ENCODE measurements at regions not wholly inside any gene's neighbourhood (a gene's known extent, or its start where the extent isn't known, plus 50 kb on each side); places are given as distances from the start of the nearest gene placed in this dataset.

- H3K9ac ChIP-seq: no peak overlapping the region
- H3K79me2 ChIP-seq (ENCODE audit: low read depth): no peaks in the 10 kb centered on the region
- peaks cover 4% of the 10 kb centered on the region for H3K9me3 Mint-ChIP-seq
- H3K27me3 ChIP-seq: no peaks in the 10 kb centered on the region
- no peaks in the 10 kb centered on the region for H3K36me3 ChIP-seq
- no peak overlapping the region for H3K4me3 ChIP-seq
- H2AFZ ChIP-seq (replicated peaks): no peak overlapping the region
- no peak overlapping the region for H3K4me2 ChIP-seq
- peaks cover 3% of the 10 kb centered on the region for H3K4me1 ChIP-seq
- H3K4me1 Mint-ChIP-seq: peaks cover 6% of the 10 kb centered on the region
- no peak overlapping the region for H3K27ac ChIP-seq
- H3K36me3 Mint-ChIP-seq: no peaks in the 10 kb centered on the region
- DNase-seq (ENCODE audit: low spot score): no peak
- peaks cover 11% of the 10 kb centered on the region for H3K27me3 Mint-ChIP-seq (ENCODE audit: insufficient read depth, low read depth)
- TF ChIP-seq EZH2 (IDR thresholded peaks at IDR 0.05): no peak
- no peak for TF ChIP-seq EZH2phosphoT487 (IDR thresholded peaks at IDR 0.05)
- TF ChIP-seq, protein P1, sequence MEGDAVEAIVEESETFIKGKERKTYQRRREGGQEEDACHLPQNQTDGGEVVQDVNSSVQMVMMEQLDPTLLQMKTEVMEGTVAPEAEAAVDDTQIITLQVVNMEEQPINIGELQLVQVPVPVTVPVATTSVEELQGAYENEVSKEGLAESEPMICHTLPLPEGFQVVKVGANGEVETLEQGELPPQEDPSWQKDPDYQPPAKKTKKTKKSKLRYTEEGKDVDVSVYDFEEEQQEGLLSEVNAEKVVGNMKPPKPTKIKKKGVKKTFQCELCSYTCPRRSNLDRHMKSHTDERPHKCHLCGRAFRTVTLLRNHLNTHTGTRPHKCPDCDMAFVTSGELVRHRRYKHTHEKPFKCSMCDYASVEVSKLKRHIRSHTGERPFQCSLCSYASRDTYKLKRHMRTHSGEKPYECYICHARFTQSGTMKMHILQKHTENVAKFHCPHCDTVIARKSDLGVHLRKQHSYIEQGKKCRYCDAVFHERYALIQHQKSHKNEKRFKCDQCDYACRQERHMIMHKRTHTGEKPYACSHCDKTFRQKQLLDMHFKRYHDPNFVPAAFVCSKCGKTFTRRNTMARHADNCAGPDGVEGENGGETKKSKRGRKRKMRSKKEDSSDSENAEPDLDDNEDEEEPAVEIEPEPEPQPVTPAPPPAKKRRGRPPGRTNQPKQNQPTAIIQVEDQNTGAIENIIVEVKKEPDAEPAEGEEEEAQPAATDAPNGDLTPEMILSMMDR (IDR thresholded peaks at IDR 0.05): no peak
- peaks cover 13% of the 10 kb centered on the region for H3F3A ChIP-seq (ENCODE audit: low read depth)
- H4K20me1 ChIP-seq (ENCODE audit: low read depth): no peaks in the 10 kb centered on the region
- H3K4me3 Mint-ChIP-seq: no peak overlapping the region
- peak overlapping the region; percentile 35 for H3K27ac Mint-ChIP-seq
- H3K9me3 ChIP-seq (ENCODE audit: low read depth): no peaks in the 10 kb centered on the region
Observed at GRCh38 chr10:14450041-14450491, 119.3 kb upstream of the FRMD4A start.

DNA sequence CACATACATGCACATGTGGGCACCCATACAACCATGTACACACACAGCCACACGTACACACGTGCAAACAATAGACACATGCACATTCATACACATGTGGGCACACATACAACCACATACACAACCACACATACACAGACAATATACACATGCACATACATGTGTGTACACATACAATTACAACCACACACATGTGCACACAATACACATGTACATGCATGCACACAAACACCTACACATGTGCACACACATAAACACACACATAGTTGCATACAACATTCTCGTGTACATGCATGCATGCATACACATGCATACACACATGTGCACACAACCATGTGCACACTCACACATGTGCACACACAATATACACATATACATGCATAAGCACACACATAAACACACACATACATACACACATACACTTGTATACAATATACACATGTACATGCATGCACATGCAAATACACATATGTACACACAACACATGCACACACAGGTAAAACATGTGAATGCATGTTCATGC is 118.6 kb upstream of the FRMD4A start:
- Mint-ChIP-seq H3K27ac (peak overlapping the region; percentile 35), H3K27me3 (ENCODE audit: insufficient read depth, low read depth) (peaks cover 8% of the 10 kb centered on the region), H3K36me3 (no peaks in the 10 kb centered on the region)

GRCh38 chr10:14448197-14448990 is 117.7 kb upstream of the FRMD4A start:
- Histone ChIP-seq H3K9ac (no peak overlapping the region), H4K20me1 (ENCODE audit: low read depth) (no peaks in the 10 kb centered on the region), H3K36me3 (no peaks in the 10 kb centered on the region), H3F3A (ENCODE audit: low read depth) (peaks cover 13% of the 10 kb centered on the region), H3K4me2 (no peak overlapping the region), H3K27ac (no peak overlapping the region), H3K27me3 (no peaks in the 10 kb centered on the region), H3K4me1 (peaks cover 3% of the 10 kb centered on the region), H3K79me2 (ENCODE audit: low read depth) (no peaks in the 10 kb centered on the region), H3K4me3 (no peak overlapping the region), H2AFZ (replicated peaks) (peak overlapping the region; percentile 81), H3K9me3 (ENCODE audit: low read depth) (no peaks in the 10 kb centered on the region)
- H3K27me3 Mint-ChIP-seq (ENCODE audit: insufficient read depth, low read depth): peaks cover 8% of the 10 kb centered on the region
- peaks cover 4% of the 10 kb centered on the region for H3K9me3 Mint-ChIP-seq
- no peak overlapping the region for H3K4me3 Mint-ChIP-seq
- DNase-seq (ENCODE audit: low spot score): no peak
- peak overlapping the region; percentile 95 for H3K27ac Mint-ChIP-seq
- no peaks in the 10 kb centered on the region for H3K36me3 Mint-ChIP-seq
- peaks cover 4% of the 10 kb centered on the region for H3K4me1 Mint-ChIP-seq
- TF ChIP-seq EZH2phosphoT487 (IDR thresholded peaks at IDR 0.05) (no peak), EZH2 (IDR thresholded peaks at IDR 0.05) (no peak)
- TF ChIP-seq, protein P1 (IDR thresholded peaks at IDR 0.05): no peak

More for the DNA sequence above, 118.6 kb upstream of the FRMD4A start:
- no peaks in the 10 kb centered on the region for H3K27me3 ChIP-seq
- no peak overlapping the region for H2AFZ ChIP-seq (replicated peaks)
- H3K4me1 Mint-ChIP-seq: peaks cover 5% of the 10 kb centered on the region
- no peak overlapping the region for H3K9ac ChIP-seq
- H3K4me3 Mint-ChIP-seq: no peak overlapping the region
- peaks cover 4% of the 10 kb centered on the region for H3K9me3 Mint-ChIP-seq
- H3K9me3 ChIP-seq (ENCODE audit: low read depth): no peaks in the 10 kb centered on the region
- no peak for TF ChIP-seq EZH2 (IDR thresholded peaks at IDR 0.05)
- no peaks in the 10 kb centered on the region for H4K20me1 ChIP-seq (ENCODE audit: low read depth)
- no peak overlapping the region for H3K4me3 ChIP-seq
- H3K36me3 ChIP-seq: no peaks in the 10 kb centered on the region
- H3F3A ChIP-seq (ENCODE audit: low read depth): peaks cover 13% of the 10 kb centered on the region
- H3K79me2 ChIP-seq (ENCODE audit: low read depth): no peaks in the 10 kb centered on the region
- H3K4me1 ChIP-seq: peaks cover 3% of the 10 kb centered on the region
- H3K27ac ChIP-seq: no peak overlapping the region
- DNase-seq (ENCODE audit: low spot score): no peak
- no peak overlapping the region for H3K4me2 ChIP-seq

Measured in neural progenitor cell (in vitro differentiated cells).